ACC112 (cell line): ENCODE measurements at regions not wholly inside any gene's neighbourhood (a gene's known extent, or its start where the extent isn't known, plus 50 kb on each side); places are given as distances from the start of the nearest gene placed in this dataset.

Experiments used
- H2AFZ ChIP-seq: fragments of 200-600 bp; sonication (generic); one replicate; pipeline ENCODE4 v1.6.0; 2017; ENCODE audit warnings: antibody characterized with exemption, low read length; ENCODE audit not compliant: unreplicated experiment
- H3K27ac ChIP-seq: fragments of 200-600 bp; sonication (generic); 2 replicates; pipeline ENCODE4 v1.5.1; 2014; ENCODE audit warnings: low read depth, mild to moderate bottlenecking, antibody characterized with exemption, low read length, moderate library complexity
- H3K27me3 ChIP-seq: fragments of 200-600 bp; sonication (generic); 2 replicates; pipeline ENCODE4 v1.6.1; 2014; ENCODE audit warnings: mild to moderate bottlenecking, antibody characterized with exemption, low read length, moderate library complexity, mixed read lengths; ENCODE audit not compliant: insufficient read depth
- H3K36me3 ChIP-seq: fragments of 200-600 bp; sonication (generic); 2 replicates; pipeline ENCODE4 v1.6.1; 2016; ENCODE audit warnings: mild to moderate bottlenecking, antibody characterized with exemption, low read length, moderate library complexity, mixed read lengths; ENCODE audit not compliant: insufficient read depth
- H3K4me1 ChIP-seq: fragments of 200-600 bp; sonication (generic); one replicate; pipeline ENCODE4 v1.6.1; 2016; ENCODE audit warnings: low read length, mixed read lengths; ENCODE audit not compliant: insufficient read depth, unreplicated experiment, control insufficient read depth
- H3K4me3 ChIP-seq: fragments of 200-600 bp; sonication (generic); 2 replicates; pipeline ENCODE4 v1.5.1; 2014; ENCODE audit warnings: mild to moderate bottlenecking, low read depth, low read length
- H3K79me2 ChIP-seq: fragments of 200-600 bp; sonication (generic); one replicate; pipeline ENCODE4 v1.6.0; 2016; ENCODE audit warnings: low read length; ENCODE audit not compliant: control insufficient read depth, unreplicated experiment, insufficient read depth

GRCh38 chr6:23243854-23244253 lies 674.5 kb downstream of the HDGFL1 start:
- H3K4me3 ChIP-seq, result no peak overlapping the region
- no peaks in the 10 kb centered on the region for H3K36me3 ChIP-seq
- no peak overlapping the region for H2AFZ ChIP-seq
- H3K27me3 ChIP-seq, result no peaks in the 10 kb centered on the region
- H3K4me1 ChIP-seq, result no peaks in the 10 kb centered on the region
- no peaks in the 10 kb centered on the region for H3K79me2 ChIP-seq
- H3K27ac ChIP-seq, result no peak overlapping the region

- H2AFZ ChIP-seq, result no peak overlapping the region
- H3K27me3 ChIP-seq, result no peaks in the 10 kb centered on the region
- H3K27ac ChIP-seq, result no peak overlapping the region
- H3K79me2 ChIP-seq, result no peaks in the 10 kb centered on the region
- H3K4me3 ChIP-seq, result no peak overlapping the region
- H3K36me3 ChIP-seq, result no peaks in the 10 kb centered on the region
- H3K4me1 ChIP-seq, result no peaks in the 10 kb centered on the region
These were observed 674.9 kb downstream of the HDGFL1 start for GRCh38 chr6:23244300-23244699.

- no peaks in the 10 kb centered on the region for H3K27me3 ChIP-seq
- H3K4me1 ChIP-seq, result no peaks in the 10 kb centered on the region
- no peak overlapping the region for H2AFZ ChIP-seq
- no peaks in the 10 kb centered on the region for H3K79me2 ChIP-seq
- H3K36me3 ChIP-seq, result no peaks in the 10 kb centered on the region
- no peak overlapping the region for H3K4me3 ChIP-seq
- H3K27ac ChIP-seq, result no peak overlapping the region
These were observed 676.2 kb downstream of the HDGFL1 start for GRCh38 chr6:23245572-23245971.

GRCh38 chr6:23246896-23247295 lies 677.5 kb downstream of the HDGFL1 start:
- H3K4me1 ChIP-seq, result no peaks in the 10 kb centered on the region
- H3K4me3 ChIP-seq, result no peak overlapping the region
- no peaks in the 10 kb centered on the region for H3K79me2 ChIP-seq
- H2AFZ ChIP-seq, result no peak overlapping the region
- no peak overlapping the region for H3K27ac ChIP-seq
- no peaks in the 10 kb centered on the region for H3K27me3 ChIP-seq
- no peaks in the 10 kb centered on the region for H3K36me3 ChIP-seq

- H3K4me3 ChIP-seq, result no peak overlapping the region
- no peak overlapping the region for H2AFZ ChIP-seq
- no peaks in the 10 kb centered on the region for H3K79me2 ChIP-seq
- H3K4me1 ChIP-seq, result no peaks in the 10 kb centered on the region
- H3K27me3 ChIP-seq, result no peaks in the 10 kb centered on the region
- H3K36me3 ChIP-seq, result no peaks in the 10 kb centered on the region
- no peak overlapping the region for H3K27ac ChIP-seq
These were observed 681.2 kb downstream of the HDGFL1 start for GRCh38 chr6:23250556-23250955.

- H3K27ac ChIP-seq, result no peak overlapping the region
- no peaks in the 10 kb centered on the region for H3K4me1 ChIP-seq
- H3K79me2 ChIP-seq, result no peaks in the 10 kb centered on the region
- H3K36me3 ChIP-seq, result no peaks in the 10 kb centered on the region
- no peak overlapping the region for H2AFZ ChIP-seq
- H3K27me3 ChIP-seq, result no peaks in the 10 kb centered on the region
- H3K4me3 ChIP-seq, result no peak overlapping the region
These were observed 693.5 kb downstream of the HDGFL1 start for GRCh38 chr6:23262864-23263263.

- no peaks in the 10 kb centered on the region for H3K27me3 ChIP-seq
These were observed 695.9 kb downstream of the HDGFL1 start for GRCh38 chr6:23265270-23265669.

GRCh38 chr6:23266536-23266935 lies 697.2 kb downstream of the HDGFL1 start:
- no peaks in the 10 kb centered on the region for H3K4me1 ChIP-seq
- no peaks in the 10 kb centered on the region for H3K27me3 ChIP-seq
- no peak overlapping the region for H3K4me3 ChIP-seq
- no peaks in the 10 kb centered on the region for H3K36me3 ChIP-seq
- H3K79me2 ChIP-seq, result no peaks in the 10 kb centered on the region
- H2AFZ ChIP-seq, result no peak overlapping the region
- H3K27ac ChIP-seq, result no peak overlapping the region

More at GRCh38 chr6:23265270-23265669, 695.9 kb downstream of the HDGFL1 start:
- no peak overlapping the region for H2AFZ ChIP-seq
- no peak overlapping the region for H3K4me3 ChIP-seq
- no peaks in the 10 kb centered on the region for H3K79me2 ChIP-seq
- H3K4me1 ChIP-seq, result no peaks in the 10 kb centered on the region
- no peaks in the 10 kb centered on the region for H3K36me3 ChIP-seq
- H3K27ac ChIP-seq, result no peak overlapping the region

GRCh38 chr6:23267651-23268050 lies 698.3 kb downstream of the HDGFL1 start:
- Histone ChIP-seq H3K79me2 (no peaks in the 10 kb centered on the region), H3K27me3 (no peaks in the 10 kb centered on the region), H3K36me3 (no peaks in the 10 kb centered on the region), H2AFZ (no peak overlapping the region), H3K4me3 (no peak overlapping the region), H3K4me1 (no peaks in the 10 kb centered on the region), H3K27ac (no peak overlapping the region)

GRCh38 chr6:23268348-23268747 lies 699.0 kb downstream of the HDGFL1 start:
- no peaks in the 10 kb centered on the region for H3K36me3 ChIP-seq
- H3K4me3 ChIP-seq, result no peak overlapping the region
- no peak overlapping the region for H3K27ac ChIP-seq
- no peaks in the 10 kb centered on the region for H3K79me2 ChIP-seq
- H3K4me1 ChIP-seq, result no peaks in the 10 kb centered on the region
- H2AFZ ChIP-seq, result no peak overlapping the region
- H3K27me3 ChIP-seq, result no peaks in the 10 kb centered on the region

GRCh38 chr6:23269436-23269835 lies 700.1 kb downstream of the HDGFL1 start:
- H3K27me3 ChIP-seq, result no peaks in the 10 kb centered on the region
- H3K36me3 ChIP-seq, result no peaks in the 10 kb centered on the region
- H3K27ac ChIP-seq, result no peak overlapping the region
- no peak overlapping the region for H2AFZ ChIP-seq
- H3K79me2 ChIP-seq, result no peaks in the 10 kb centered on the region
- no peak overlapping the region for H3K4me3 ChIP-seq
- no peaks in the 10 kb centered on the region for H3K4me1 ChIP-seq
